WI38 (cell line): ENCODE measurements at regions not wholly inside any gene's neighbourhood (a gene's known extent, or its start where the extent isn't known, plus 50 kb on each side); places are given as distances from the start of the nearest gene placed in this dataset.

Experiments
- H3K4me3 ChIP-seq: 2 replicates; pipeline ENCODE4 v1.5.1; 2011; ENCODE audit warnings: low read depth, mild to moderate bottlenecking, control low read depth, low read length
- CTCF ChIP-seq: IDR thresholded peaks from 2 replicates; pipeline ENCODE4 v1.5.1; 2012; ENCODE audit warnings: low read depth, mild to moderate bottlenecking, control low read depth, low read length

- no peak overlapping the region for H3K4me3 ChIP-seq
- no peak for TF ChIP-seq CTCF
Observed at GRCh38 chr10:33709008-33709753, 374.7 kb upstream of the NRP1 start.

GRCh38 chr10:33708561-33708960 is 374.1 kb upstream of the NRP1 start:
- H3K4me3 ChIP-seq = no peak overlapping the region
- TF ChIP-seq CTCF = no peak

GRCh38 chr10:33706746-33707145 is 372.3 kb upstream of the NRP1 start:
- no peak overlapping the region for H3K4me3 ChIP-seq
- TF ChIP-seq CTCF = no peak

GRCh38 chr10:33706191-33706590 is 371.7 kb upstream of the NRP1 start:
- no peak for TF ChIP-seq CTCF
- no peak overlapping the region for H3K4me3 ChIP-seq

GRCh38 chr10:33704214-33704830 is 369.9 kb upstream of the NRP1 start:
- no peak overlapping the region for H3K4me3 ChIP-seq
- TF ChIP-seq CTCF = no peak

- TF ChIP-seq CTCF = no peak
- no peak overlapping the region for H3K4me3 ChIP-seq
Observed at GRCh38 chr10:33703501-33704213, 369.2 kb upstream of the NRP1 start.

GRCh38 chr10:33698033-33698432 is 363.6 kb upstream of the NRP1 start:
- no peak for TF ChIP-seq CTCF
- H3K4me3 ChIP-seq = no peak overlapping the region
